ENCODE measurements at regions not wholly inside any gene's neighbourhood (a gene's known extent, or its start where the extent isn't known, plus 50 kb on each side); places are given as distances from the start of the nearest gene placed in this dataset.

- TF ChIP-seq GATA2 (IDR thresholded peaks at IDR 0.05; ENCODE audit: low read depth, low read length) = no peak
- no peak for TF ChIP-seq GATA3 (IDR thresholded peaks at IDR 0.05; ENCODE audit: low read depth, low read length)
Measured at GRCh38 chr7:52909935-52910334, 125.5 kb upstream of the POM121L12 start.
